ENCODE measurements at regions not wholly inside any gene's neighbourhood (a gene's known extent, or its start where the extent isn't known, plus 50 kb on each side); places are given as distances from the start of the nearest gene placed in this dataset.

DNA sequence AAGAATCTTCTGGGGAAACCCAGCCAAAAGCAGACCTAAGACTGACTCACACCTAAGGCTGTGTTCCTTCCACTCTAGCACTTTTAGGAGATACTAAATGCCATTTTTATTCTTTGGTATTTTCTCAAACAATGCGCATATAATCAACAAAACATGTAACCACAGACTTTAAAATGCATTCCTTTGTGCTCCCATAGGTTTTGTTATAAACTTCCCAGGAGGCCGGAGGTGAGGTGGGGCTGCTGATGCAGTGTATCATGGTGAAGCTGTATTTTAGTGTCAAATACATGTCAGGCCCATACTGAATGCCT lies 155.2 kb downstream of the BTBD3 start:
- Mint-ChIP-seq H3K27ac (peak overlapping the region in 1 of 7 donors; percentile 74), H3K27me3 (ENCODE audit: low read depth in 3 of 3) (peaks cover 0 to 2% (median 0%) of the 10 kb centered on the region in 3 donors), H3K4me3 (no peak overlapping the region), H3K4me1 (peaks cover 13% of the 10 kb centered on the region), H3K9me3 (peaks cover 4 to 15% (median 5%) of the 10 kb centered on the region in 7 donors), H3K36me3 (peaks cover 0 to 3% of the 10 kb centered on the region in 2 donors)
- Histone ChIP-seq H3K9ac (ENCODE audit: insufficient read depth, low read length, poor library complexity, severe bottlenecking) (no peak overlapping the region), H3K9me3 (replicated peaks in 1 of 2; ENCODE audit: control insufficient read depth in 1 of 2, insufficient read depth in 1 of 2, low read length in 2 of 2) (peaks cover 0 to 4% of the 10 kb centered on the region in 2 donors), H3K27me3 (ENCODE audit: control insufficient read depth in 2 of 2, insufficient read depth in 2 of 2, low read length in 2 of 2) (no peaks in the 10 kb centered on the region), H2AFZ (ENCODE audit: insufficient read depth, low read depth, low read length, poor library complexity, severe bottlenecking) (no peak overlapping the region), H3K27ac (ENCODE audit: low read depth in 1 of 2, low read length in 2 of 2) (no peak overlapping the region), H3K4me2 (replicated peaks; ENCODE audit: extremely low read depth, low read length, poor library complexity, severe bottlenecking) (no peak overlapping the region), H3K4me1 (ENCODE audit: control insufficient read depth in 1 of 2, insufficient read depth in 2 of 2, low read length in 2 of 2) (peaks cover 10 to 14% of the 10 kb centered on the region in 2 donors), H3K79me2 (ENCODE audit: insufficient read depth, low read length) (no peaks in the 10 kb centered on the region), H4K20me1 (ENCODE audit: insufficient read depth, low read length) (no peaks in the 10 kb centered on the region), H3K36me3 (replicated peaks in 1 of 2; ENCODE audit: control insufficient read depth in 1 of 2, insufficient read depth in 2 of 2, low read length in 2 of 2) (no peaks in the 10 kb centered on the region), H3K4me3 (replicated peaks in 1 of 3; ENCODE audit: low read depth in 2 of 3, low read length in 3 of 3) (no peak overlapping the region)
- TF ChIP-seq, protein P1, sequence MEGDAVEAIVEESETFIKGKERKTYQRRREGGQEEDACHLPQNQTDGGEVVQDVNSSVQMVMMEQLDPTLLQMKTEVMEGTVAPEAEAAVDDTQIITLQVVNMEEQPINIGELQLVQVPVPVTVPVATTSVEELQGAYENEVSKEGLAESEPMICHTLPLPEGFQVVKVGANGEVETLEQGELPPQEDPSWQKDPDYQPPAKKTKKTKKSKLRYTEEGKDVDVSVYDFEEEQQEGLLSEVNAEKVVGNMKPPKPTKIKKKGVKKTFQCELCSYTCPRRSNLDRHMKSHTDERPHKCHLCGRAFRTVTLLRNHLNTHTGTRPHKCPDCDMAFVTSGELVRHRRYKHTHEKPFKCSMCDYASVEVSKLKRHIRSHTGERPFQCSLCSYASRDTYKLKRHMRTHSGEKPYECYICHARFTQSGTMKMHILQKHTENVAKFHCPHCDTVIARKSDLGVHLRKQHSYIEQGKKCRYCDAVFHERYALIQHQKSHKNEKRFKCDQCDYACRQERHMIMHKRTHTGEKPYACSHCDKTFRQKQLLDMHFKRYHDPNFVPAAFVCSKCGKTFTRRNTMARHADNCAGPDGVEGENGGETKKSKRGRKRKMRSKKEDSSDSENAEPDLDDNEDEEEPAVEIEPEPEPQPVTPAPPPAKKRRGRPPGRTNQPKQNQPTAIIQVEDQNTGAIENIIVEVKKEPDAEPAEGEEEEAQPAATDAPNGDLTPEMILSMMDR (IDR thresholded peaks at IDR 0.05), result no peak
- DNase-seq, result no peak
- WGBS (ENCODE audit: insufficient coverage), result no CpG with 5 or more reads among the region's 2 CpGs
- intact Hi-C loops (cut with micrococcal nuclease), result no loop called here

DNA sequence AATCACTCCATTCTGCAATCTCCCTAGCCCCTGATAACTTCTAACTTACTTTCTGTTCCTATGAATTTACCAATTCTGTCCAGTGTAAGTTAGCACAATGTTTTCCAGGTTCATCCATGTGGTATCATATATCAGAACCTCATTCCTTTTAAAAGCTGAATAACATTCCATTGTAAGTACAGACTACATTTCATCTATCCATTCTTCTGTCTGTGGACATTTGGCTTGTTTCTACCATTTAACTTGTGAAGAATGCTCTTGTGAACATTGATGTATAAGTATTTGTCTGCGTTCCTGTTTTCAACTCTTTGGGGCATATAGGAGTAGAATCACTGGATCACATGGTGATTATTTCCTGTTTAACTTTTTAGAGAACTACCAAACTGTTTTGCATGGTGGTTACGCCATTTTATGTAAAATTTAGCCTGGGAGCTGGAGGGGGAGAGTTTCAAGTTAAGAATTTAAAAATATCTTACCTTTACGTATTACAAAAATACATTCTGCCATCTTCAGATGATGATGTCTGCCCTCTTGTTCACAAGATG lies 156.5 kb downstream of the BTBD3 start:
- H3K4me3 Mint-ChIP-seq, result peak overlapping the region in 1 of 2 donors; percentile 47
- peak overlapping the region in 5 of 7 donors; percentile 11 to 61 (median 34) for H3K27ac Mint-ChIP-seq
- intact Hi-C loops (cut with micrococcal nuclease), result no loop called here
- Histone ChIP-seq H3K79me2 (ENCODE audit: insufficient read depth, low read length) (no peaks in the 10 kb centered on the region), H3K27me3 (ENCODE audit: control insufficient read depth in 2 of 2, insufficient read depth in 2 of 2, low read length in 2 of 2) (no peaks in the 10 kb centered on the region), H3K4me3 (replicated peaks in 1 of 3; ENCODE audit: low read depth in 2 of 3, low read length in 3 of 3) (no peak overlapping the region), H4K20me1 (ENCODE audit: insufficient read depth, low read length) (no peaks in the 10 kb centered on the region), H3K9ac (ENCODE audit: insufficient read depth, low read length, poor library complexity, severe bottlenecking) (no peak overlapping the region), H2AFZ (ENCODE audit: insufficient read depth, low read depth, low read length, poor library complexity, severe bottlenecking) (peak overlapping the region; percentile 68), H3K4me2 (replicated peaks; ENCODE audit: extremely low read depth, low read length, poor library complexity, severe bottlenecking) (no peak overlapping the region), H3K4me1 (ENCODE audit: control insufficient read depth in 1 of 2, insufficient read depth in 2 of 2, low read length in 2 of 2) (peaks cover 10 to 14% of the 10 kb centered on the region in 2 donors), H3K9me3 (replicated peaks in 1 of 2; ENCODE audit: control insufficient read depth in 1 of 2, insufficient read depth in 1 of 2, low read length in 2 of 2) (peaks cover 0 to 4% of the 10 kb centered on the region in 2 donors), H3K36me3 (replicated peaks in 1 of 2; ENCODE audit: control insufficient read depth in 1 of 2, insufficient read depth in 2 of 2, low read length in 2 of 2) (no peaks in the 10 kb centered on the region), H3K27ac (ENCODE audit: low read depth in 1 of 2, low read length in 2 of 2) (peak overlapping the region in 1 of 2 donors; percentile 29)
- peaks cover 13% of the 10 kb centered on the region for H3K4me1 Mint-ChIP-seq
- H3K9me3 Mint-ChIP-seq, result peaks cover 4 to 15% (median 5%) of the 10 kb centered on the region in 7 donors
- WGBS (ENCODE audit: insufficient coverage), result no CpG with 5 or more reads among the region's 3 CpGs
- H3K27me3 Mint-ChIP-seq (ENCODE audit: low read depth in 3 of 3), result peaks cover 0 to 2% (median 0%) of the 10 kb centered on the region in 3 donors
- TF ChIP-seq, protein P1 (IDR thresholded peaks at IDR 0.05), result no peak
- peak in 2 of 3 donors; percentile 34 to 47 for DNase-seq
- peaks cover 0 to 3% of the 10 kb centered on the region in 2 donors for H3K36me3 Mint-ChIP-seq

Data from CD14-positive monocyte (primary cell).